HL-60 (cell line): ENCODE measurements at regions not wholly inside any gene's neighbourhood (a gene's known extent, or its start where the extent isn't known, plus 50 kb on each side); places are given as distances from the start of the nearest gene placed in this dataset.

Source experiments
- DNase-seq, 2 experiments: peaks; one replicate each; pipeline ENCODE4 v3.0.0-alpha.2; 2010 to 2020; ENCODE audit warnings: low read depth in 1 of 2, low spot score in 1 of 2
- H3K27ac ChIP-seq: fragments of 250-450 bp; sonication (Bioruptor Pico); replicated peaks from 2 replicates; pipeline ENCODE4 v1.5.1; 2020; ENCODE audit warnings: mild to moderate bottlenecking, moderate library complexity
- H3K27me3 ChIP-seq: fragments of 250-450 bp; sonication (Bioruptor Pico); 2 replicates; pipeline ENCODE4 v1.5.1; 2021; ENCODE audit warnings: mild to moderate bottlenecking, moderate library complexity; ENCODE audit not compliant: insufficient read depth, poor library complexity, severe bottlenecking
- H3K4me3 ChIP-seq: replicated peaks from 2 replicates; pipeline ENCODE4 v1.5.1; 2011; ENCODE audit warnings: mild to moderate bottlenecking, control low read depth, low read length; ENCODE audit not compliant: insufficient read depth
- GABPA ChIP-seq: IDR thresholded peaks from 2 replicates; pipeline ENCODE4 v1.6.1; 2012; ENCODE audit warnings: low read depth
- POLR2AphosphoS5 ChIP-seq: IDR thresholded peaks from 2 replicates; pipeline ENCODE4 v1.6.1; 2012; ENCODE audit warnings: low read depth
- REST ChIP-seq: IDR thresholded peaks from 2 replicates; pipeline ENCODE4 v1.6.1; 2012; ENCODE audit warnings: low read depth; ENCODE audit not compliant: insufficient replicate concordance
- SPI1 ChIP-seq: IDR thresholded peaks from 2 replicates; pipeline ENCODE4 v1.6.1; 2012; ENCODE audit warnings: low read depth, mild to moderate bottlenecking, borderline replicate concordance
- TF ChIP-seq, protein P1 (sequence below): IDR thresholded peaks from one replicate; pipeline ENCODE4 v1.5.1; 2011; ENCODE audit warnings: low read length, control low read depth, inconsistent platforms; ENCODE audit not compliant: insufficient read depth

- DNase-seq: no peak
- Histone ChIP-seq H3K27me3 (no peaks in the 10 kb centered on the region), H3K4me3 (no peak overlapping the region), H3K27ac (no peak overlapping the region)
- TF ChIP-seq GABPA (no peak), REST (no peak), POLR2AphosphoS5 (no peak), SPI1 (no peak)
- TF ChIP-seq, protein P1, sequence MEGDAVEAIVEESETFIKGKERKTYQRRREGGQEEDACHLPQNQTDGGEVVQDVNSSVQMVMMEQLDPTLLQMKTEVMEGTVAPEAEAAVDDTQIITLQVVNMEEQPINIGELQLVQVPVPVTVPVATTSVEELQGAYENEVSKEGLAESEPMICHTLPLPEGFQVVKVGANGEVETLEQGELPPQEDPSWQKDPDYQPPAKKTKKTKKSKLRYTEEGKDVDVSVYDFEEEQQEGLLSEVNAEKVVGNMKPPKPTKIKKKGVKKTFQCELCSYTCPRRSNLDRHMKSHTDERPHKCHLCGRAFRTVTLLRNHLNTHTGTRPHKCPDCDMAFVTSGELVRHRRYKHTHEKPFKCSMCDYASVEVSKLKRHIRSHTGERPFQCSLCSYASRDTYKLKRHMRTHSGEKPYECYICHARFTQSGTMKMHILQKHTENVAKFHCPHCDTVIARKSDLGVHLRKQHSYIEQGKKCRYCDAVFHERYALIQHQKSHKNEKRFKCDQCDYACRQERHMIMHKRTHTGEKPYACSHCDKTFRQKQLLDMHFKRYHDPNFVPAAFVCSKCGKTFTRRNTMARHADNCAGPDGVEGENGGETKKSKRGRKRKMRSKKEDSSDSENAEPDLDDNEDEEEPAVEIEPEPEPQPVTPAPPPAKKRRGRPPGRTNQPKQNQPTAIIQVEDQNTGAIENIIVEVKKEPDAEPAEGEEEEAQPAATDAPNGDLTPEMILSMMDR: no peak
These were observed 690.1 kb upstream of the KLHL1 start for GRCh38 chr13:70798385-70798784.

GRCh38 chr13:70795484-70795883, 687.2 kb upstream of the KLHL1 start:
- Histone ChIP-seq H3K27me3 (no peaks in the 10 kb centered on the region), H3K27ac (no peak overlapping the region), H3K4me3 (no peak overlapping the region)
- no peak for TF ChIP-seq REST
- TF ChIP-seq, protein P1: no peak
- no peak for TF ChIP-seq SPI1
- no peak for TF ChIP-seq POLR2AphosphoS5
- TF ChIP-seq GABPA: no peak
- DNase-seq: no peak

- H3K27ac ChIP-seq: no peak overlapping the region
- no peak overlapping the region for H3K4me3 ChIP-seq
- no peak for DNase-seq
- H3K27me3 ChIP-seq: no peaks in the 10 kb centered on the region
- TF ChIP-seq, protein P1: no peak
- no peak for TF ChIP-seq SPI1
- TF ChIP-seq POLR2AphosphoS5: no peak
- no peak for TF ChIP-seq GABPA
- TF ChIP-seq REST: no peak
These were observed 683.9 kb upstream of the KLHL1 start for GRCh38 chr13:70792121-70792520.
